CD4-positive, alpha-beta memory T cell (primary cell): ENCODE measurements at regions not wholly inside any gene's neighbourhood (a gene's known extent, or its start where the extent isn't known, plus 50 kb on each side); places are given as distances from the start of the nearest gene placed in this dataset.

ENCODE experiments used
- CTCF ChIA-PET: fragments of 350-600 bp; sonication (Branson Sonifier 250); formaldehyde crosslinking; loops from one replicate; lab custom pipeline; 2021; ENCODE audit warnings: inconsistent platforms; ENCODE audit not compliant: partially characterized antibody; lab: Charles Lee
- POLR2A ChIA-PET: fragments of 350-600 bp; sonication (Branson Sonifier 250); formaldehyde crosslinking; loops from one replicate; lab custom pipeline; 2021; ENCODE audit not compliant: partially characterized antibody; lab: Charles Lee
- DNase-seq, 5 donors: peaks; one replicate each; pipeline versions ENCODE4 v3.0.0 to v3.0.0-alpha.2; 2020 to 2022; ENCODE audit warnings: mixed read lengths in 1 of 5
- H3K27ac ChIP-seq: one replicate; pipeline ENCODE4 v1.7.0; 2013; ENCODE audit warnings: low read depth, low read length
- H3K27me3 ChIP-seq: 2 replicates; pipeline ENCODE4 v1.7.0; 2013; ENCODE audit warnings: mild to moderate bottlenecking, low read length, moderate library complexity; ENCODE audit not compliant: insufficient read depth
- H3K36me3 ChIP-seq: 2 replicates; pipeline ENCODE4 v1.7.0; 2013; ENCODE audit warnings: mild to moderate bottlenecking, low read length, moderate library complexity; ENCODE audit not compliant: insufficient read depth
- H3K4me1 ChIP-seq: 2 replicates; pipeline ENCODE4 v1.7.0; 2013; ENCODE audit warnings: mild to moderate bottlenecking, low read length, moderate library complexity; ENCODE audit not compliant: insufficient read depth
- H3K4me3 ChIP-seq, 2 donors: one replicate each; pipeline ENCODE4 v1.7.0; 2013; ENCODE audit warnings: low read length in 2 of 2, mild to moderate bottlenecking in 1 of 2
- H3K9me3 ChIP-seq, 2 donors: one replicate each; pipeline ENCODE4 v1.7.0; 2013; ENCODE audit warnings: low read length in 2 of 2, control low read depth in 1 of 2; ENCODE audit not compliant: control insufficient read depth in 1 of 2
- H3K27ac Mint-ChIP-seq, 7 donors: one replicate each; pipeline ENCODE4 v1.8.0; 2020 to 2021; ENCODE audit warnings: mixed read lengths in 7 of 7, mild to moderate bottlenecking in 6 of 7, inconsistent platforms in 3 of 7, moderate library complexity in 3 of 7
- H3K27me3 Mint-ChIP-seq, 2 donors: one replicate each; pipeline ENCODE4 v1.8.0; 2020 to 2021; ENCODE audit warnings: mixed read lengths in 2 of 2
- H3K36me3 Mint-ChIP-seq, 2 donors: one replicate each; pipeline ENCODE4 v1.8.0; 2020 to 2021; ENCODE audit warnings: mixed read lengths in 2 of 2, inconsistent platforms in 1 of 2, mild to moderate bottlenecking in 1 of 2
- H3K4me1 Mint-ChIP-seq, 4 donors: one replicate each; pipeline ENCODE4 v1.8.0; 2020 to 2021; ENCODE audit warnings: mixed read lengths in 4 of 4, mild to moderate bottlenecking in 1 of 4
- H3K4me3 Mint-ChIP-seq, 8 donors: one replicate each; pipeline ENCODE4 v1.8.0; 2020 to 2021; ENCODE audit warnings: mixed read lengths in 8 of 8, mild to moderate bottlenecking in 7 of 8, moderate library complexity in 6 of 8, inconsistent platforms in 3 of 8
- H3K9me3 Mint-ChIP-seq, 8 donors: one replicate each; pipeline ENCODE4 v1.8.0; 2020 to 2021; ENCODE audit warnings: mixed read lengths in 8 of 8, mild to moderate bottlenecking in 5 of 8, inconsistent platforms in 3 of 8, moderate library complexity in 1 of 8
- intact Hi-C: fragments of 100-400 bp; cut with micrococcal nuclease; formaldehyde crosslinking; loops from one replicate; pipeline ENCODE4 v1.15.1; 2023

- Histone ChIP-seq H3K27me3 (no peaks in the 10 kb centered on the region), H3K36me3 (no peaks in the 10 kb centered on the region), H3K4me3 (no peak overlapping the region), H3K9me3 (no peaks in the 10 kb centered on the region), H3K4me1 (no peaks in the 10 kb centered on the region), H3K27ac (no peak overlapping the region)
- CTCF ChIA-PET: no interaction called here
- Mint-ChIP-seq H3K36me3 (no peaks in the 10 kb centered on the region), H3K27ac (no peak overlapping the region), H3K4me1 (no peaks in the 10 kb centered on the region), H3K4me3 (no peak overlapping the region), H3K9me3 (peaks cover 0 to 3% (median 0%) of the 10 kb centered on the region in 8 donors), H3K27me3 (no peaks in the 10 kb centered on the region)
- no peak for DNase-seq
- intact Hi-C loops: no loop called here
- POLR2A ChIA-PET: no interaction called here
These were observed 439.0 kb upstream of the JAG1 start for GRCh38 chr20:11112832-11113231.

- H3K27ac Mint-ChIP-seq: no peak overlapping the region
- H3K36me3 ChIP-seq: no peaks in the 10 kb centered on the region
- CTCF ChIA-PET: no interaction called here
- no peak overlapping the region for H3K4me3 Mint-ChIP-seq
- H3K4me1 Mint-ChIP-seq: no peaks in the 10 kb centered on the region
- H3K9me3 Mint-ChIP-seq: peaks cover 0 to 2% (median 0%) of the 10 kb centered on the region in 8 donors
- H3K36me3 Mint-ChIP-seq: no peaks in the 10 kb centered on the region
- POLR2A ChIA-PET: no interaction called here
- H3K4me1 ChIP-seq: no peaks in the 10 kb centered on the region
- H3K9me3 ChIP-seq: no peaks in the 10 kb centered on the region
- DNase-seq: no peak
- intact Hi-C loops: no loop called here
- no peak overlapping the region for H3K27ac ChIP-seq
- no peaks in the 10 kb centered on the region for H3K27me3 ChIP-seq
- H3K4me3 ChIP-seq: no peak overlapping the region
- H3K27me3 Mint-ChIP-seq: no peaks in the 10 kb centered on the region
These were observed 440.6 kb upstream of the JAG1 start for GRCh38 chr20:11114382-11114781.

GRCh38 chr20:11117808-11118528, 444.2 kb upstream of the JAG1 start:
- no peak for DNase-seq

GRCh38 chr20:11118802-11119380, 445.1 kb upstream of the JAG1 start:
- intact Hi-C loops: no loop called here
- H3K27ac ChIP-seq: no peak overlapping the region
- Mint-ChIP-seq H3K9me3 (peaks cover 0 to 4% (median under 1%) of the 10 kb centered on the region in 8 donors), H3K27me3 (no peaks in the 10 kb centered on the region), H3K36me3 (no peaks in the 10 kb centered on the region), H3K27ac (no peak overlapping the region), H3K4me1 (no peaks in the 10 kb centered on the region), H3K4me3 (no peak overlapping the region)
- no peaks in the 10 kb centered on the region for H3K4me1 ChIP-seq
- ChIA-PET POLR2A (no interaction called here), CTCF (no interaction called here)
- no peak for DNase-seq
- no peaks in the 10 kb centered on the region for H3K36me3 ChIP-seq
- H3K9me3 ChIP-seq: no peaks in the 10 kb centered on the region
- no peak overlapping the region for H3K4me3 ChIP-seq
- no peaks in the 10 kb centered on the region for H3K27me3 ChIP-seq

More at GRCh38 chr20:11117808-11118528, 444.2 kb upstream of the JAG1 start:
- Histone ChIP-seq H3K9me3 (no peaks in the 10 kb centered on the region), H3K36me3 (no peaks in the 10 kb centered on the region), H3K4me3 (no peak overlapping the region), H3K4me1 (no peaks in the 10 kb centered on the region), H3K27me3 (no peaks in the 10 kb centered on the region), H3K27ac (no peak overlapping the region)
- CTCF ChIA-PET: no interaction called here
- H3K9me3 Mint-ChIP-seq: peaks cover 0 to 2% (median 0%) of the 10 kb centered on the region in 8 donors
- no peak overlapping the region for H3K27ac Mint-ChIP-seq
- intact Hi-C loops: no loop called here
- no peak overlapping the region for H3K4me3 Mint-ChIP-seq
- H3K4me1 Mint-ChIP-seq: no peaks in the 10 kb centered on the region
- no peaks in the 10 kb centered on the region for H3K36me3 Mint-ChIP-seq
- POLR2A ChIA-PET: no interaction called here
- no peaks in the 10 kb centered on the region for H3K27me3 Mint-ChIP-seq

- no peaks in the 10 kb centered on the region for H3K4me1 ChIP-seq
- Mint-ChIP-seq H3K36me3 (no peaks in the 10 kb centered on the region), H3K9me3 (peaks cover 0 to 8% (median 3%) of the 10 kb centered on the region in 8 donors), H3K27me3 (no peaks in the 10 kb centered on the region), H3K27ac (no peak overlapping the region), H3K4me3 (no peak overlapping the region), H3K4me1 (no peaks in the 10 kb centered on the region)
- no peaks in the 10 kb centered on the region for H3K36me3 ChIP-seq
- intact Hi-C loops: no loop called here
- ChIA-PET CTCF (no interaction called here), POLR2A (no interaction called here)
- no peak overlapping the region for H3K27ac ChIP-seq
- H3K9me3 ChIP-seq: no peaks in the 10 kb centered on the region
- no peaks in the 10 kb centered on the region for H3K27me3 ChIP-seq
- no peak overlapping the region for H3K4me3 ChIP-seq
- no peak for DNase-seq
These were observed 445.8 kb upstream of the JAG1 start for GRCh38 chr20:11119573-11119972.

- intact Hi-C loops: no loop called here
- Histone ChIP-seq H3K27ac (no peak overlapping the region), H3K36me3 (no peaks in the 10 kb centered on the region), H3K4me1 (no peaks in the 10 kb centered on the region), H3K9me3 (no peaks in the 10 kb centered on the region), H3K27me3 (no peaks in the 10 kb centered on the region), H3K4me3 (no peak overlapping the region)
- POLR2A ChIA-PET: no interaction called here
- Mint-ChIP-seq H3K27ac (no peak overlapping the region), H3K4me1 (no peaks in the 10 kb centered on the region), H3K36me3 (no peaks in the 10 kb centered on the region), H3K9me3 (peaks cover 0 to 8% (median 2%) of the 10 kb centered on the region in 8 donors), H3K27me3 (no peaks in the 10 kb centered on the region), H3K4me3 (no peak overlapping the region)
- no peak for DNase-seq
- CTCF ChIA-PET: no interaction called here
These were observed 446.6 kb upstream of the JAG1 start for GRCh38 chr20:11120431-11120830.

GRCh38 chr20:11124849-11125505, 451.2 kb upstream of the JAG1 start:
- no peaks in the 10 kb centered on the region for H3K4me1 Mint-ChIP-seq
- intact Hi-C loops: no loop called here
- H3K27me3 Mint-ChIP-seq: no peaks in the 10 kb centered on the region
- no peaks in the 10 kb centered on the region for H3K36me3 ChIP-seq
- H3K27me3 ChIP-seq: no peaks in the 10 kb centered on the region
- H3K4me3 ChIP-seq: no peak overlapping the region
- no peak overlapping the region for H3K4me3 Mint-ChIP-seq
- H3K27ac Mint-ChIP-seq: no peak overlapping the region
- H3K36me3 Mint-ChIP-seq: no peaks in the 10 kb centered on the region
- peaks cover 0 to 13% (median 7%) of the 10 kb centered on the region in 8 donors for H3K9me3 Mint-ChIP-seq
- POLR2A ChIA-PET: no interaction called here
- H3K9me3 ChIP-seq: no peaks in the 10 kb centered on the region
- DNase-seq: no peak
- no peak overlapping the region for H3K27ac ChIP-seq
- CTCF ChIA-PET: no interaction called here
- H3K4me1 ChIP-seq: no peaks in the 10 kb centered on the region
